ENCODE measurements at regions not wholly inside any gene's neighbourhood (a gene's known extent, or its start where the extent isn't known, plus 50 kb on each side); places are given as distances from the start of the nearest gene placed in this dataset.

- no peak for TF ChIP-seq POLR2A (IDR thresholded peaks at IDR 0.05; ENCODE audit: low read length)
- TF ChIP-seq GATA1 (IDR thresholded peaks at IDR 0.05; ENCODE audit: low read depth, low read length): no peak
These were observed 158.7 kb downstream of the KATNIP start for GRCh38 chr16:27708651-27709050.

All from erythroblast (primary cell).